ENCODE measurements at regions not wholly inside any gene's neighbourhood (a gene's known extent, or its start where the extent isn't known, plus 50 kb on each side); places are given as distances from the start of the nearest gene placed in this dataset.

DNA sequence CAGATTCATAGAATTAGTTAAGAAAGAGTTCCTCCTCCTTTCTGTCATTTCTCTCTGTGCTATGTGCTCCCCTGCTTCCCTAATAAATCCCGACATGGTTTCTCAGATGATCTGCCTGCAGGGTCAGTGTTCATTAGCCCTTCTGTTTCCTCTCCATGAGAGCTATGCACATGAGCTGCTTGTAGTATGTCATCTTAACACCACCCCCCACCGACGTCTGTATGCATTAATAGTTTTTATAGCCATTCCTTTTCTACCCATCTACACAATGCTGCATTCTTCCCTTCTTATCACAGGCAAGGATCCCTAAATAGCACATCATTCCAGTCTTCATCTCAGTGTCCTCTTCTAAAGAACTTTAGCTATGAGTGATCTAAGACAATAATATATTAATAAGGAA, 809.1 kb downstream of the ANKRD7 start:
- FAIRE-seq (no peak), ATAC-seq (no peak), DNase-seq (ENCODE audit: low read depth, low spot score) (no peak)
- Histone ChIP-seq H3K9ac (ENCODE audit: control insufficient read depth, insufficient read depth, low read length) (no peak overlapping the region), H3K79me2 (ENCODE audit: control insufficient read depth, insufficient read depth, low read length) (no peaks in the 10 kb centered on the region), H3K4me1 (ENCODE audit: control insufficient read depth, insufficient read depth, low read length) (no peaks in the 10 kb centered on the region), H3K4me3 (no peak overlapping the region), H4K20me1 (ENCODE audit: control insufficient read depth, insufficient read depth) (no peaks in the 10 kb centered on the region), H3K9me3 (replicated peaks; ENCODE audit: control insufficient read depth, insufficient read depth, low read length) (no peaks in the 10 kb centered on the region), H3K36me3 (ENCODE audit: control insufficient read depth in 2 of 2, insufficient read depth in 2 of 2, low read length in 1 of 2) (no peaks in the 10 kb centered on the region), H3K27ac (ENCODE audit: control insufficient read depth, insufficient read depth) (no peak overlapping the region), H2AFZ (ENCODE audit: control insufficient read depth, low read depth, low read length) (no peak overlapping the region), H3K4me2 (ENCODE audit: control insufficient read depth, insufficient read depth) (no peak overlapping the region), H3K27me3 (replicated peaks in 1 of 2; ENCODE audit: control insufficient read depth in 2 of 2, insufficient read depth in 2 of 2, low read length in 1 of 2) (no peaks in the 10 kb centered on the region)
- intact Hi-C loops (cut with micrococcal nuclease; ENCODE audit: unreplicated experiment) (no loop called here), in situ Hi-C loops (cut with MboI) (no loop called here)
- no peak for TF ChIP-seq NRF1 (conservative IDR thresholded peaks at IDR 0.05; ENCODE audit: low read depth, low read length)
- SMC1A ChIA-PET (ENCODE audit: uncharacterized antibody, unreplicated experiment), result no interaction called here
- POLR2A ChIA-PET, result no interaction called here
- RAD21 ChIA-PET (ENCODE audit: unreplicated experiment), result no interaction called here
- WGBS (ENCODE audit: insufficient coverage, insufficient replicate concordance, low lambda C conversion rate, missing lambda C conversion rate), result 26% methylated on average over 3 of the region's 3 CpGs
- no TSS peak for BruUV-seq (replicated peaks)
- CTCF ChIA-PET, result no interaction called here

DNA sequence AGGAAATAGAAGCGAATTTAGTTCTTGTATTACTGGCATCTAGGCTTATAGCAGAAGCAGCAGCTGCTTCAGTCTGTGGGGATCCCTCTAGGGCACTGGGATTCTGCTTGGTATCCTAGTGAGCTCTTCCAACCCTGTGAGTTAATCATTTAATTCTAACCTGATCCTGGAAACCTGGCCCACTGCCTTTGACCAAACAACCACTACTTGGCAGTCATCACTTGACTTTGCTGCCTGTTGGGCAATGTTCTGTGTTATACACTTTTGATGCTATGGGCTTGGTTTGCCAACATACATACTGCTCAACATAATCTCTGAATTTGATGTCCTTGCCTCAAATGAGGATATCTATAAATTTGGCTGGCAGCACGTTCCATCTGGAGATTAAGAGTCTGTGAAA, 813.4 kb downstream of the ANKRD7 start:
- Histone ChIP-seq H3K4me3 (no peak overlapping the region), H3K9me3 (replicated peaks; ENCODE audit: control insufficient read depth, insufficient read depth, low read length) (no peaks in the 10 kb centered on the region), H3K4me1 (ENCODE audit: control insufficient read depth, insufficient read depth, low read length) (no peaks in the 10 kb centered on the region), H3K4me2 (ENCODE audit: control insufficient read depth, insufficient read depth) (no peak overlapping the region), H3K27ac (ENCODE audit: control insufficient read depth, insufficient read depth) (no peak overlapping the region), H2AFZ (ENCODE audit: control insufficient read depth, low read depth, low read length) (no peak overlapping the region), H3K27me3 (replicated peaks in 1 of 2; ENCODE audit: control insufficient read depth in 2 of 2, insufficient read depth in 2 of 2, low read length in 1 of 2) (no peaks in the 10 kb centered on the region), H3K9ac (ENCODE audit: control insufficient read depth, insufficient read depth, low read length) (no peak overlapping the region), H3K79me2 (ENCODE audit: control insufficient read depth, insufficient read depth, low read length) (no peaks in the 10 kb centered on the region), H3K36me3 (ENCODE audit: control insufficient read depth in 2 of 2, insufficient read depth in 2 of 2, low read length in 1 of 2) (no peaks in the 10 kb centered on the region), H4K20me1 (ENCODE audit: control insufficient read depth, insufficient read depth) (no peaks in the 10 kb centered on the region)
- ChIA-PET RAD21 (ENCODE audit: unreplicated experiment) (no interaction called here), POLR2A (no interaction called here), CTCF (no interaction called here), SMC1A (ENCODE audit: uncharacterized antibody, unreplicated experiment) (no interaction called here)
- in situ Hi-C loops (cut with MboI), result no loop called here
- FAIRE-seq (no peak), ATAC-seq (no peak), DNase-seq (ENCODE audit: low read depth, low spot score) (no peak)
- WGBS (ENCODE audit: insufficient coverage, insufficient replicate concordance, low lambda C conversion rate, missing lambda C conversion rate), result 4% methylated on average over 2 of the region's 2 CpGs
- no TSS peak for BruUV-seq (replicated peaks)
- TF ChIP-seq MXI1 (IDR thresholded peaks at IDR 0.05; ENCODE audit: low read depth, low read length) (no peak), JUND (IDR thresholded peaks at IDR 0.05; ENCODE audit: low read depth, low read length) (no peak)
- TF ChIP-seq, protein P1, sequence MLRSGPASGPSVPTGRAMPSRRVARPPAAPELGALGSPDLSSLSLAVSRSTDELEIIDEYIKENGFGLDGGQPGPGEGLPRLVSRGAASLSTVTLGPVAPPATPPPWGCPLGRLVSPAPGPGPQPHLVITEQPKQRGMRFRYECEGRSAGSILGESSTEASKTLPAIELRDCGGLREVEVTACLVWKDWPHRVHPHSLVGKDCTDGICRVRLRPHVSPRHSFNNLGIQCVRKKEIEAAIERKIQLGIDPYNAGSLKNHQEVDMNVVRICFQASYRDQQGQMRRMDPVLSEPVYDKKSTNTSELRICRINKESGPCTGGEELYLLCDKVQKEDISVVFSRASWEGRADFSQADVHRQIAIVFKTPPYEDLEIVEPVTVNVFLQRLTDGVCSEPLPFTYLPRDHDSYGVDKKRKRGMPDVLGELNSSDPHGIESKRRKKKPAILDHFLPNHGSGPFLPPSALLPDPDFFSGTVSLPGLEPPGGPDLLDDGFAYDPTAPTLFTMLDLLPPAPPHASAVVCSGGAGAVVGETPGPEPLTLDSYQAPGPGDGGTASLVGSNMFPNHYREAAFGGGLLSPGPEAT (IDR thresholded peaks at IDR 0.05; ENCODE audit: low read depth), result no peak
- TF ChIP-seq, protein P2, sequence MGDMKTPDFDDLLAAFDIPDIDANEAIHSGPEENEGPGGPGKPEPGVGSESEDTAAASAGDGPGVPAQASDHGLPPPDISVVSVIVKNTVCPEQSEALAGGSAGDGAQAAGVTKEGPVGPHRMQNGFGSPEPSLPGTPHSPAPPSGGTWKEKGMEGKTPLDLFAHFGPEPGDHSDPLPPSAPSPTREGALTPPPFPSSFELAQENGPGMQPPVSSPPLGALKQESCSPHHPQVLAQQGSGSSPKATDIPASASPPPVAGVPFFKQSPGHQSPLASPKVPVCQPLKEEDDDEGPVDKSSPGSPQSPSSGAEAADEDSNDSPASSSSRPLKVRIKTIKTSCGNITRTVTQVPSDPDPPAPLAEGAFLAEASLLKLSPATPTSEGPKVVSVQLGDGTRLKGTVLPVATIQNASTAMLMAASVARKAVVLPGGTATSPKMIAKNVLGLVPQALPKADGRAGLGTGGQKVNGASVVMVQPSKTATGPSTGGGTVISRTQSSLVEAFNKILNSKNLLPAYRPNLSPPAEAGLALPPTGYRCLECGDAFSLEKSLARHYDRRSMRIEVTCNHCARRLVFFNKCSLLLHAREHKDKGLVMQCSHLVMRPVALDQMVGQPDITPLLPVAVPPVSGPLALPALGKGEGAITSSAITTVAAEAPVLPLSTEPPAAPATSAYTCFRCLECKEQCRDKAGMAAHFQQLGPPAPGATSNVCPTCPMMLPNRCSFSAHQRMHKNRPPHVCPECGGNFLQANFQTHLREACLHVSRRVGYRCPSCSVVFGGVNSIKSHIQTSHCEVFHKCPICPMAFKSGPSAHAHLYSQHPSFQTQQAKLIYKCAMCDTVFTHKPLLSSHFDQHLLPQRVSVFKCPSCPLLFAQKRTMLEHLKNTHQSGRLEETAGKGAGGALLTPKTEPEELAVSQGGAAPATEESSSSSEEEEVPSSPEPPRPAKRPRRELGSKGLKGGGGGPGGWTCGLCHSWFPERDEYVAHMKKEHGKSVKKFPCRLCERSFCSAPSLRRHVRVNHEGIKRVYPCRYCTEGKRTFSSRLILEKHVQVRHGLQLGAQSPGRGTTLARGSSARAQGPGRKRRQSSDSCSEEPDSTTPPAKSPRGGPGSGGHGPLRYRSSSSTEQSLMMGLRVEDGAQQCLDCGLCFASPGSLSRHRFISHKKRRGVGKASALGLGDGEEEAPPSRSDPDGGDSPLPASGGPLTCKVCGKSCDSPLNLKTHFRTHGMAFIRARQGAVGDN (IDR thresholded peaks at IDR 0.05), result no peak
- intact Hi-C loops (cut with micrococcal nuclease; ENCODE audit: unreplicated experiment), result no loop called here
